Prostate gland (tissue), 2 donors: ENCODE measurements at regions not wholly inside any gene's neighbourhood (a gene's known extent, or its start where the extent isn't known, plus 50 kb on each side); places are given as distances from the start of the nearest gene placed in this dataset.
"Not testable (repeated sequence)": the region's sequence is repeated elsewhere in the genome, so short reads cannot be mapped to it uniquely, and the experiment has no call there.

Experiments used
- POLR2A ChIP-seq: fragments of 450-650 bp; IDR thresholded peaks from one replicate; pipeline ENCODE4 v1.6.1; 2016; ENCODE audit warnings: antibody characterized with exemption, mild to moderate bottlenecking
- TF ChIP-seq, protein P1 (sequence below), 4 experiments: fragments of 200-600 bp in 2 of 4; fragments of 450-650 bp in 2 of 4; sonication (generic) in 2 of 4; IDR thresholded peaks; 1 replicate in 3 of 4; 2 replicates in 1 of 4; pipeline ENCODE4 v1.5.1; 2016 to 2019; ENCODE audit warnings: antibody characterized with exemption in 4 of 4, mild to moderate bottlenecking in 2 of 4, moderate library complexity in 2 of 4

- TF ChIP-seq, protein P1, sequence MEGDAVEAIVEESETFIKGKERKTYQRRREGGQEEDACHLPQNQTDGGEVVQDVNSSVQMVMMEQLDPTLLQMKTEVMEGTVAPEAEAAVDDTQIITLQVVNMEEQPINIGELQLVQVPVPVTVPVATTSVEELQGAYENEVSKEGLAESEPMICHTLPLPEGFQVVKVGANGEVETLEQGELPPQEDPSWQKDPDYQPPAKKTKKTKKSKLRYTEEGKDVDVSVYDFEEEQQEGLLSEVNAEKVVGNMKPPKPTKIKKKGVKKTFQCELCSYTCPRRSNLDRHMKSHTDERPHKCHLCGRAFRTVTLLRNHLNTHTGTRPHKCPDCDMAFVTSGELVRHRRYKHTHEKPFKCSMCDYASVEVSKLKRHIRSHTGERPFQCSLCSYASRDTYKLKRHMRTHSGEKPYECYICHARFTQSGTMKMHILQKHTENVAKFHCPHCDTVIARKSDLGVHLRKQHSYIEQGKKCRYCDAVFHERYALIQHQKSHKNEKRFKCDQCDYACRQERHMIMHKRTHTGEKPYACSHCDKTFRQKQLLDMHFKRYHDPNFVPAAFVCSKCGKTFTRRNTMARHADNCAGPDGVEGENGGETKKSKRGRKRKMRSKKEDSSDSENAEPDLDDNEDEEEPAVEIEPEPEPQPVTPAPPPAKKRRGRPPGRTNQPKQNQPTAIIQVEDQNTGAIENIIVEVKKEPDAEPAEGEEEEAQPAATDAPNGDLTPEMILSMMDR (IDR thresholded peaks at IDR 0.05): not testable (repeated sequence)
- not testable (repeated sequence) for TF ChIP-seq POLR2A
These were observed 1247.3 kb downstream of the RPIA start for GRCh38 chr2:89938756-89939155.
